CD4-positive, alpha-beta T cell (primary cell): ENCODE measurements at regions not wholly inside any gene's neighbourhood (a gene's known extent, or its start where the extent isn't known, plus 50 kb on each side); places are given as distances from the start of the nearest gene placed in this dataset.

ENCODE experiments used
- ATAC-seq: fragments of 200-7000 bp; cut with Tn5 transposase; one replicate; pipeline ENCODE4 v1.10.0; 2022; ENCODE audit warnings: mild to moderate bottlenecking; ENCODE audit not compliant: poor library complexity
- CTCF ChIA-PET: fragments of 350-600 bp; sonication (Branson Sonifier 250); formaldehyde crosslinking; loops from one replicate; lab custom pipeline; 2021; ENCODE audit warnings: antibody characterized with exemption, inconsistent platforms; lab: Charles Lee
- POLR2A ChIA-PET: fragments of 350-600 bp; sonication (Branson Sonifier 250); formaldehyde crosslinking; loops from one replicate; lab custom pipeline; 2021; ENCODE audit warnings: antibody characterized with exemption, inconsistent platforms; lab: Charles Lee
- DNase-seq, 14 experiments: peaks; one replicate each; pipeline ENCODE4 v3.0.0-alpha.2; 2013 to 2020; ENCODE audit warnings: mixed read lengths in 2 of 14
- H3K27ac ChIP-seq, 2 donors: one replicate each; pipeline versions ENCODE4 v1.5.1 to v1.7.0; 2013; ENCODE audit warnings: low read length in 2 of 2, low read depth in 1 of 2, mild to moderate bottlenecking in 1 of 2
- H3K27me3 ChIP-seq, 2 experiments: 1 replicate in 1 of 2; 2 replicates in 1 of 2; pipeline versions ENCODE4 v1.6.1 to v1.7.0; 2013; ENCODE audit warnings: low read length in 2 of 2, control low read depth in 1 of 2, mild to moderate bottlenecking in 1 of 2, moderate library complexity in 1 of 2; ENCODE audit not compliant: insufficient read depth in 2 of 2, control insufficient read depth in 1 of 2
- H3K36me3 ChIP-seq: one replicate; pipeline ENCODE4 v1.6.1; 2013; ENCODE audit warnings: low read length, control low read depth; ENCODE audit not compliant: insufficient read depth
- H3K4me1 ChIP-seq: one replicate; pipeline ENCODE4 v1.6.1; 2013; ENCODE audit warnings: low read length, control low read depth; ENCODE audit not compliant: insufficient read depth
- H3K4me3 ChIP-seq: one replicate; pipeline ENCODE4 v1.5.1; 2013; ENCODE audit warnings: mild to moderate bottlenecking, low read length, moderate library complexity
- H3K9me3 ChIP-seq, 2 experiments: 1 replicate in 1 of 2; 2 replicates in 1 of 2; pipeline versions ENCODE4 v1.6.1 to v1.7.0; 2013; ENCODE audit warnings: low read length in 2 of 2, mild to moderate bottlenecking in 2 of 2, control low read depth in 1 of 2, moderate library complexity in 1 of 2; ENCODE audit not compliant: control insufficient read depth in 1 of 2, insufficient read depth in 1 of 2
- H3K27ac Mint-ChIP-seq: one replicate; pipeline ENCODE4 v1.8.0; 2020; ENCODE audit warnings: mixed read lengths
- H3K27me3 Mint-ChIP-seq: one replicate; pipeline ENCODE4 v1.8.0; 2021; ENCODE audit warnings: mixed read lengths
- H3K36me3 Mint-ChIP-seq: one replicate; pipeline ENCODE4 v1.8.0; 2021; ENCODE audit warnings: low read depth, mixed read lengths
- H3K4me1 Mint-ChIP-seq: one replicate; pipeline ENCODE4 v1.8.0; 2021; ENCODE audit warnings: low read depth, mixed read lengths
- H3K4me3 Mint-ChIP-seq: one replicate; pipeline ENCODE4 v1.8.0; 2020; ENCODE audit warnings: mild to moderate bottlenecking, mixed read lengths
- H3K9me3 Mint-ChIP-seq: one replicate; pipeline ENCODE4 v1.8.0; 2020; ENCODE audit warnings: mixed read lengths
- CTCF ChIP-seq: fragments of 200-600 bp; IDR thresholded peaks from one replicate; pipeline ENCODE4 v1.8.0; 2022; ENCODE audit warnings: antibody characterized with exemption, mild to moderate bottlenecking
- intact Hi-C, 2 experiments: fragments of 100-400 bp; cut with DNase I in 1 of 2; cut with micrococcal nuclease in 1 of 2; formaldehyde crosslinking; loops; one replicate each; pipeline versions ENCODE4 v1.15.1 to v1.9.0; 2023 to 2025; cut with DNase I, micrococcal nuclease

GRCh38 chrX:7247346-7247745 is 99.4 kb upstream of the PUDP start:
- H3K4me1 ChIP-seq, result no peaks in the 10 kb centered on the region
- no peak overlapping the region for H3K27ac Mint-ChIP-seq
- POLR2A ChIA-PET, result no interaction called here
- H3K9me3 ChIP-seq, result peaks cover 0 to 3% of the 10 kb centered on the region in 2 experiments
- H3K4me1 Mint-ChIP-seq, result no peaks in the 10 kb centered on the region
- ATAC-seq (no peak), DNase-seq (no peak)
- CTCF ChIA-PET, result no interaction called here
- intact Hi-C loops, result no loop called here
- H3K27ac ChIP-seq, result no peak overlapping the region
- no peak overlapping the region for H3K4me3 Mint-ChIP-seq
- no peak overlapping the region for H3K4me3 ChIP-seq
- TF ChIP-seq CTCF, result no peak
- H3K36me3 ChIP-seq, result no peaks in the 10 kb centered on the region
- H3K27me3 ChIP-seq, result no peaks in the 10 kb centered on the region
- H3K36me3 Mint-ChIP-seq, result no peaks in the 10 kb centered on the region
- H3K27me3 Mint-ChIP-seq, result no peaks in the 10 kb centered on the region
- H3K9me3 Mint-ChIP-seq, result peaks cover 2% of the 10 kb centered on the region

- H3K36me3 ChIP-seq, result no peaks in the 10 kb centered on the region
- peaks cover 2% of the 10 kb centered on the region for H3K9me3 Mint-ChIP-seq
- no peaks in the 10 kb centered on the region for H3K27me3 ChIP-seq
- H3K27ac Mint-ChIP-seq, result no peak overlapping the region
- intact Hi-C loops, result no loop called here
- H3K4me1 ChIP-seq, result no peaks in the 10 kb centered on the region
- no peak overlapping the region for H3K27ac ChIP-seq
- H3K4me1 Mint-ChIP-seq, result no peaks in the 10 kb centered on the region
- peaks cover 0 to 3% of the 10 kb centered on the region in 2 experiments for H3K9me3 ChIP-seq
- TF ChIP-seq CTCF, result no peak
- H3K4me3 ChIP-seq, result no peak overlapping the region
- ChIA-PET POLR2A (no interaction called here), CTCF (no interaction called here)
- no peaks in the 10 kb centered on the region for H3K27me3 Mint-ChIP-seq
- ATAC-seq (no peak), DNase-seq (no peak)
- H3K4me3 Mint-ChIP-seq, result no peak overlapping the region
- H3K36me3 Mint-ChIP-seq, result no peaks in the 10 kb centered on the region
Observed at GRCh38 chrX:7244405-7244804, 96.5 kb upstream of the PUDP start.

GRCh38 chrX:7242613-7243012 is 94.7 kb upstream of the PUDP start:
- H3K27ac Mint-ChIP-seq, result no peak overlapping the region
- ChIA-PET POLR2A (no interaction called here), CTCF (no interaction called here)
- DNase-seq (no peak), ATAC-seq (no peak)
- Histone ChIP-seq H3K9me3 (no peaks in the 10 kb centered on the region), H3K36me3 (no peaks in the 10 kb centered on the region), H3K4me1 (no peaks in the 10 kb centered on the region), H3K27me3 (no peaks in the 10 kb centered on the region), H3K27ac (no peak overlapping the region), H3K4me3 (no peak overlapping the region)
- intact Hi-C loops, result no loop called here
- no peaks in the 10 kb centered on the region for H3K4me1 Mint-ChIP-seq
- H3K36me3 Mint-ChIP-seq, result no peaks in the 10 kb centered on the region
- no peak overlapping the region for H3K4me3 Mint-ChIP-seq
- H3K27me3 Mint-ChIP-seq, result no peaks in the 10 kb centered on the region
- no peak for TF ChIP-seq CTCF
- no peaks in the 10 kb centered on the region for H3K9me3 Mint-ChIP-seq
